ENCODE measurements at regions not wholly inside any gene's neighbourhood (a gene's known extent, or its start where the extent isn't known, plus 50 kb on each side); places are given as distances from the start of the nearest gene placed in this dataset.

GRCh38 chr14:87503711-87504110, 489.3 kb downstream of the GALC start:
- DNase-seq = no peak

GRCh38 chr14:87497301-87497700, 495.7 kb downstream of the GALC start:
- DNase-seq = no peak

GRCh38 chr14:87494010-87494409, 499.0 kb downstream of the GALC start:
- no peak for DNase-seq

- no peak for DNase-seq
Measured at GRCh38 chr14:87492561-87492960, 500.4 kb downstream of the GALC start.

GRCh38 chr14:87491816-87492215, 501.2 kb downstream of the GALC start:
- no peak for DNase-seq

GRCh38 chr14:87489196-87489819, 503.7 kb downstream of the GALC start:
- no peak for DNase-seq

GRCh38 chr14:87483271-87484260, 509.4 kb downstream of the GALC start:
- no peak for DNase-seq

- DNase-seq = no peak
Measured at GRCh38 chr14:87468531-87468930, 524.5 kb downstream of the GALC start.

GRCh38 chr14:87467578-87467977, 525.4 kb downstream of the GALC start:
- DNase-seq = no peak

GRCh38 chr14:87465770-87466169, 527.2 kb downstream of the GALC start:
- DNase-seq = no peak

GRCh38 chr14:87461704-87462103, 531.3 kb downstream of the GALC start:
- no peak for DNase-seq

- no peak for DNase-seq
Measured at GRCh38 chr14:87457720-87458119, 535.3 kb downstream of the GALC start.

GRCh38 chr14:87450193-87450592, 542.8 kb downstream of the GALC start:
- no peak for DNase-seq

GRCh38 chr14:87449016-87449415, 544.0 kb downstream of the GALC start:
- no peak for DNase-seq

- no peak for DNase-seq
Measured at GRCh38 chr14:87443787-87444186, 549.2 kb downstream of the GALC start.

GRCh38 chr14:87443039-87443438, 549.9 kb downstream of the GALC start:
- DNase-seq = no peak

GRCh38 chr14:87437158-87437557, 555.8 kb downstream of the GALC start:
- DNase-seq = no peak

- no peak for DNase-seq
Measured at GRCh38 chr14:87434680-87435079, 558.3 kb downstream of the GALC start.

- no peak for DNase-seq
Measured at GRCh38 chr14:87434011-87434410, 559.0 kb downstream of the GALC start.

GRCh38 chr14:87432698-87433097, 560.3 kb downstream of the GALC start:
- no peak for DNase-seq

GRCh38 chr14:87430810-87431209, 562.2 kb downstream of the GALC start:
- no peak for DNase-seq

- DNase-seq = no peak
Measured at GRCh38 chr14:87430214-87430613, 562.8 kb downstream of the GALC start.

GRCh38 chr14:87419925-87420324, 573.1 kb downstream of the GALC start:
- no peak for DNase-seq

- DNase-seq = no peak
Measured at GRCh38 chr14:87411370-87411769, 581.6 kb downstream of the GALC start.
